Stomach (tissue), 4 donors: ENCODE measurements at regions not wholly inside any gene's neighbourhood (a gene's known extent, or its start where the extent isn't known, plus 50 kb on each side); places are given as distances from the start of the nearest gene placed in this dataset.

ENCODE experiments used
- POLR2A ChIP-seq, 4 donors: fragments of 450-650 bp; IDR thresholded peaks; one replicate each; pipeline ENCODE4 v1.6.1; 2016; ENCODE audit warnings: antibody characterized with exemption in 4 of 4, control low read depth in 2 of 4, mild to moderate bottlenecking in 1 of 4, moderate library complexity in 1 of 4
- TF ChIP-seq, protein P1 (sequence below), 7 experiments: fragments of 450-650 bp in 4 of 7; fragments of 200-600 bp in 3 of 7; sonication (generic) in 3 of 7; IDR thresholded peaks; one replicate each; pipeline ENCODE4 v1.5.1; 2016 to 2019; ENCODE audit warnings: antibody characterized with exemption in 7 of 7, control low read depth in 2 of 7, mild to moderate bottlenecking in 1 of 7

GRCh38 chr3:152053866-152054265 lies 180.4 kb downstream of the SUCNR1 start:
- TF ChIP-seq POLR2A (IDR thresholded peaks at IDR 0.05), result no peak
- TF ChIP-seq, protein P1, sequence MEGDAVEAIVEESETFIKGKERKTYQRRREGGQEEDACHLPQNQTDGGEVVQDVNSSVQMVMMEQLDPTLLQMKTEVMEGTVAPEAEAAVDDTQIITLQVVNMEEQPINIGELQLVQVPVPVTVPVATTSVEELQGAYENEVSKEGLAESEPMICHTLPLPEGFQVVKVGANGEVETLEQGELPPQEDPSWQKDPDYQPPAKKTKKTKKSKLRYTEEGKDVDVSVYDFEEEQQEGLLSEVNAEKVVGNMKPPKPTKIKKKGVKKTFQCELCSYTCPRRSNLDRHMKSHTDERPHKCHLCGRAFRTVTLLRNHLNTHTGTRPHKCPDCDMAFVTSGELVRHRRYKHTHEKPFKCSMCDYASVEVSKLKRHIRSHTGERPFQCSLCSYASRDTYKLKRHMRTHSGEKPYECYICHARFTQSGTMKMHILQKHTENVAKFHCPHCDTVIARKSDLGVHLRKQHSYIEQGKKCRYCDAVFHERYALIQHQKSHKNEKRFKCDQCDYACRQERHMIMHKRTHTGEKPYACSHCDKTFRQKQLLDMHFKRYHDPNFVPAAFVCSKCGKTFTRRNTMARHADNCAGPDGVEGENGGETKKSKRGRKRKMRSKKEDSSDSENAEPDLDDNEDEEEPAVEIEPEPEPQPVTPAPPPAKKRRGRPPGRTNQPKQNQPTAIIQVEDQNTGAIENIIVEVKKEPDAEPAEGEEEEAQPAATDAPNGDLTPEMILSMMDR (IDR thresholded peaks at IDR 0.05), result no peak
